Testis (tissue), 2 donors: ENCODE measurements at regions not wholly inside any gene's neighbourhood (a gene's known extent, or its start where the extent isn't known, plus 50 kb on each side); places are given as distances from the start of the nearest gene placed in this dataset.
"Not testable (repeated sequence)": the region's sequence is repeated elsewhere in the genome, so short reads cannot be mapped to it uniquely, and the experiment has no call there.

Experiments used
- DNase-seq: peaks from one replicate; pipeline ENCODE4 v3.0.0-alpha.2; 2019
- H3K27ac ChIP-seq, 2 donors: fragments of 200-600 bp; sonication (generic); one replicate each; pipeline ENCODE4 v1.5.1; 2019
- H3K27me3 ChIP-seq: fragments of 200-600 bp; sonication (generic); one replicate; pipeline ENCODE4 v1.5.1; 2019
- H3K36me3 ChIP-seq: fragments of 200-600 bp; sonication (generic); one replicate; pipeline ENCODE4 v1.5.1; 2017; ENCODE audit warnings: low read depth; ENCODE audit errors: missing control alignments
- H3K4me1 ChIP-seq: fragments of 200-600 bp; sonication (generic); one replicate; pipeline ENCODE4 v1.5.1; 2019
- H3K4me3 ChIP-seq, 2 donors: fragments of 200-600 bp; sonication (generic); one replicate each; pipeline ENCODE4 v1.5.1; 2017 to 2019
- H3K9me3 ChIP-seq: fragments of 200-600 bp; sonication (generic); one replicate; pipeline ENCODE4 v1.5.1; 2017
- WGBS, 2 donors: methylation state at CpG; one replicate each; pipeline ENCODE4 v1.1.5; 2018; 5-methylcytosine and 5-hydroxymethylcytosine counted together
- intact Hi-C: fragments of 100-400 bp; cut with DNase I; formaldehyde crosslinking; loops from one replicate; pipeline ENCODE4 v1.15.1; 2023; ENCODE audit warnings: low total_unique reads

DNA sequence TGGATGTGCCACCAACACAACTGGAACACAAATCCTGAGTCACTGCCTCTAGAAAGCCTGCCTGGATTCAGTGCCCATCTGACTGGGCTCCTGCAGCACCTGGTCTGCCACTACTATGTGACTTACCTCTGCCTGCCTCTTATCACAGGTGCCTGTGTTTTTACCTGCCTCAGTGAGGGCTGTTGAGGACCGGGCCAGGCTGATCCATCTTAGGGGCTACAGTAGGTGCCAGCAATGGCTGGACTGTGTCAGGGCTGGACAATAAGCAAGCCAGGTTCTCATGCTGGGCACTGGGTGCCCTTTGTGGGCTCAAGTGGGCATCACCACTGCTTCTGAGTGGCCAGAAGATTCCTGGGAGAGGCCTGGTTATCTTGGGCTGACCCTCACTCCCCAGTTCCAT, 948.6 kb upstream of the TPTE start:
- DNase-seq, H3K9me3 ChIP-seq, intact Hi-C loops, H3K27me3 ChIP-seq, H3K4me1 ChIP-seq, H3K36me3 ChIP-seq, H3K27ac ChIP-seq, H3K4me3 ChIP-seq: not testable (repeated sequence)
- 73 to 90% methylated on average over 1 of the region's 1 CpG for WGBS, 2 donors

DNA sequence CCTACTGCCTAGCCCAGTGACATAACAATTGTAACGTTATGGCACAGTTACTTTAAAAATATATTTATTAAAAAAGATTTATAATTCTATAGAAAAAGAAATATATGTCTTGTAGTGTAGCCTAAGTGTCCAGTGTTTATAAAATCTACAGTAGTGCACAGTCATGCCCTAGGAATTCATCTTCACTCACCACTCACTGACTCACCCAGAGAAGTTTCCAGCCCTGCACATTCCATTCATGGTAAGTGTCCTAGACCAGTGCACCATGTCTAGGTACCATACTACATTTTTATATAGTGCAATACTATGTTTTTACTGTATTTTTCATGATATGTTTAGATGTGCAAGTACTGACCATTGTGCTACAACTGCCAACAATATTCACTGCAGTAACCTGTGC, 947.9 kb upstream of the TPTE start:
- no CpG with 5 or more reads among the region's 1 CpG for WGBS, 2 donors
- H3K36me3 ChIP-seq, H3K27me3 ChIP-seq, DNase-seq, H3K27ac ChIP-seq, intact Hi-C loops, H3K9me3 ChIP-seq, H3K4me1 ChIP-seq, H3K4me3 ChIP-seq: not testable (repeated sequence)

DNA sequence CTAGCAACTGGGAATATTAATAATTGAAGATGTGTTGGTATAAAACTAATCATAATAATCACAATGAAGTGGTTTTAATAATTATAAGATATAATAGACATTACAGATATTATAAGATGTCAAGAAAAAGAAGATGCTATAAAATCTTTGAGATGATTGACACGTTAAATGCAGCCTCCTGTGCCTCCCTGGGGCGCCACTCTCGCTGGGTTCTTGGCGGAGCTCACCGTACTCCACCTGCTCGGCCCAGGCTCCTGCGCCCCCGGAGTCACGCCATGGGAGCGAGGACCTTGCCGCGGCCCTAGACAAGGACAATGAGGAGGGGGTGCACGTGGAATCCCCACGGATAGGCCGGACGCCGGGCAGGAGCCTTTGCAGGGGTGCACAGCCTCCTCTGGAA, 942.1 kb upstream of the TPTE start:
- H3K9me3 ChIP-seq, DNase-seq, H3K4me3 ChIP-seq, H3K4me1 ChIP-seq, H3K36me3 ChIP-seq, H3K27me3 ChIP-seq, intact Hi-C loops, H3K27ac ChIP-seq: not testable (repeated sequence)
- 65 to 67% methylated on average over 12 of the region's 17 CpGs for WGBS, 2 donors

- H3K4me1 ChIP-seq, H3K36me3 ChIP-seq, intact Hi-C loops, H3K4me3 ChIP-seq, H3K27me3 ChIP-seq, DNase-seq, H3K9me3 ChIP-seq, H3K27ac ChIP-seq: not testable (repeated sequence)
- WGBS, 2 donors: 30 to 54% methylated on average over 2 to 3 of the region's 3 CpGs
Observed at GRCh38 chr21:9587941-9588340, 933.4 kb upstream of the TPTE start.

- H3K27me3 ChIP-seq, H3K4me3 ChIP-seq, H3K9me3 ChIP-seq, H3K36me3 ChIP-seq, DNase-seq, H3K4me1 ChIP-seq, intact Hi-C loops, H3K27ac ChIP-seq: not testable (repeated sequence)
- WGBS, 2 donors: 66% methylated on average over 14 of the region's 24 CpGs; no CpG with 5 or more reads in 1 of the 2 donors
Observed at GRCh38 chr21:9592591-9592990, 928.8 kb upstream of the TPTE start.

- H3K4me3 ChIP-seq, H3K27me3 ChIP-seq, H3K4me1 ChIP-seq, intact Hi-C loops, H3K36me3 ChIP-seq, H3K9me3 ChIP-seq, DNase-seq, H3K27ac ChIP-seq: not testable (repeated sequence)
- no CpG with 5 or more reads among the region's 27 CpGs for WGBS, 2 donors
Observed at GRCh38 chr21:9593646-9594045, 927.7 kb upstream of the TPTE start.

- intact Hi-C loops, H3K4me3 ChIP-seq, H3K4me1 ChIP-seq, H3K9me3 ChIP-seq, DNase-seq, H3K27ac ChIP-seq, H3K27me3 ChIP-seq, H3K36me3 ChIP-seq: not testable (repeated sequence)
- 69 to 73% methylated on average over 14 to 23 of the region's 23 CpGs for WGBS, 2 donors
Observed at GRCh38 chr21:9614011-9614410, 907.4 kb upstream of the TPTE start.

DNA sequence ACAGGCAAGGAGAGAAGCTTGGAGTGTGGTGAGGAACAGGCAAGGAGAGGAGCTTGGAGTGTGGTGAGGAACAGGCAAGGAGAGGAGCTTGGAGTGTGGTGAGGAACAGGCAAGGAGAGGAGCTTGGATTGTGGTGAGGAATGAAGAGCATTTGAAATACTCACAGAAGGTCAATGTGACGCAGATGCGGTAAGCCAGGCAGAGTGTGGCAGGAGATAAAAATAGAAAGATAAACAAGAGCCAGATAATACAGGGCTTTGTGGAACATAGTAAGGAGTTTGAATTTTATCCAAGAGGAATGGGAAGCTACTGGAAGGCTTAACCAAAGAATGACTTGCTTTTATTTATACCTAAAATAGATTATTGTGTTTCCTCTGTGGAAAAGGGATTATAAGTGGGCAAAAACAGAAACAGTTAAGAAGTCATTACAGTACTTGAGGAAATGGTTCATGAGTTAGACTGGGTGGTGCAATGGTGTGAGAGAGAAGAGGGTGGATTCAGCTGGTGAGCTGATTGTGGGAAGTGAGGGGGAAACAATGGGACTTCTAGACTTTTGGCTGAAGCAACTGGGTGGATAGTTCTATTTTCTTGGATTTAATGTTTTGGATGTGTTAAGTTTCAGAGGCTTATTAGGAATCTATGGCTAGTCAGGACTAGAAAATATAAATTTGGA, 900.1 kb upstream of the TPTE start:
- H3K9me3 ChIP-seq, H3K4me1 ChIP-seq, intact Hi-C loops, H3K4me3 ChIP-seq, H3K36me3 ChIP-seq, DNase-seq, H3K27me3 ChIP-seq, H3K27ac ChIP-seq: not testable (repeated sequence)
- 63 to 81% methylated on average over 2 of the region's 2 CpGs for WGBS, 2 donors

- H3K27me3 ChIP-seq, H3K9me3 ChIP-seq, H3K27ac ChIP-seq, H3K36me3 ChIP-seq, H3K4me1 ChIP-seq, intact Hi-C loops, H3K4me3 ChIP-seq, DNase-seq: not testable (repeated sequence)
- WGBS, 2 donors: 60 to 80% methylated on average over 3 of the region's 3 CpGs
Observed at GRCh38 chr21:9628051-9628450, 893.3 kb upstream of the TPTE start.

GRCh38 chr21:9647409-9647808, 874.0 kb upstream of the TPTE start:
- H3K36me3 ChIP-seq, DNase-seq: not testable (repeated sequence)

DNA sequence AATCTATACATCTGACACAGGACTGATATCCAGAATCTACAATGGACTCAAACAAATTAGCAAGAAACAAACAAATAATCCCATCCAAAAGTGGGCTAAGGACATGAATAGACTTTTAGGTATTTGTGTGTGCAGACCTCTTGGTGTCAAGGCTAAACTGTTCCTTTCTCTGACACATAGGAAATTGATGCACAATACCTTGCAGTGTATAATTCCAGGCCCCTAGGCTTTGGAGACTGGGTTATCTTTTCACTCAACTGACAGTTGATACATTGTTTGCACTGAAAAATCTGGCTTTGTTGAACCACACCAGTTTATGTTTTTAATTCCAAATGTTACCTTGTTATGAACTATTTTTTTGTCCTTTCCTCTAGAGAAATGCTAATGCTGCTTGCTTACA, 873.1 kb upstream of the TPTE start:
- H3K4me1 ChIP-seq, H3K27me3 ChIP-seq, H3K36me3 ChIP-seq, H3K4me3 ChIP-seq, intact Hi-C loops, H3K9me3 ChIP-seq: not testable (repeated sequence)
- peak; percentile 47 for DNase-seq
- peak overlapping the region; percentile 0 to 33 for H3K27ac ChIP-seq

More at GRCh38 chr21:9647409-9647808, 874.0 kb upstream of the TPTE start:
- H3K9me3 ChIP-seq, H3K27ac ChIP-seq, H3K27me3 ChIP-seq, H3K4me3 ChIP-seq, intact Hi-C loops, H3K4me1 ChIP-seq: not testable (repeated sequence)

DNA sequence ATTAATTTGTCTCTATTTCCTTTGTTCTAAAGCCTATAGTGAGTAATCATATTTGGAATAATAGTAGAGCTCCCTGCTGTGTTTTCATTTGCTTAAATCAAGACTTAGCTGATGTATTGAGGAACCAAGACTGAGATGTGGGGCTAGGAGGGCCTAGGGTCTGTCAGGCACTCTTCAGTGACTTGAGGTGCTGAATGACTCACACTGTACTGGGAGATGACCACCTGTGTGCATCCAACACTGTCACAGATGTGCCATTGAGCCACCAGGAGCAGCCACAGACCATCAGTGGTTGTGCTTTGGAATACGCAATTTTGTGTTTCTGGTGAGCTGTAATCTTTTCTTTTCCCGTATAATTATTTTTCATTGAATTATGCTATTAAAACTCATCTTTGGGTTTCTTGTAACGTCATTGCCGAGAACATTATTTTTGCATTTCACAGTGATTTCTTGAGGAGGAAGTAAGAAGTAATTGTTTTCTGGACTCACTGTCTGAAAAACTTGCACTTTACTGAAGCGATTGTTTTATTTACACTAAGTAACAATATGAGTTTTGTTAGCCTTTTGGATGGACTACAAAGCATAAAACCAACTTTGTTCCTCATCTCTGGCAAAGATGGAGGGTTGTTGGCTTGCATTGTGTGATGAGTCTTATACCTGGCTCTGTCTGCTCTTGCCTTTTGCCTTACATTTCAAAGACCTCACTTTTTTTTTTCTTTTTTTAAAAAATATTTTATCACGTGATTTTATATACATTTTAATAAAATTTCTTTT, 872.2 kb upstream of the TPTE start:
- DNase-seq, H3K4me1 ChIP-seq, intact Hi-C loops, H3K36me3 ChIP-seq, H3K4me3 ChIP-seq, H3K9me3 ChIP-seq, H3K27me3 ChIP-seq: not testable (repeated sequence)
- H3K27ac ChIP-seq: peak overlapping the region; percentile 0 to 33
- 56 to 58% methylated on average over 6 of the region's 6 CpGs for WGBS, 2 donors
